ENCODE measurements at regions not wholly inside any gene's neighbourhood (a gene's known extent, or its start where the extent isn't known, plus 50 kb on each side); places are given as distances from the start of the nearest gene placed in this dataset.

DNA sequence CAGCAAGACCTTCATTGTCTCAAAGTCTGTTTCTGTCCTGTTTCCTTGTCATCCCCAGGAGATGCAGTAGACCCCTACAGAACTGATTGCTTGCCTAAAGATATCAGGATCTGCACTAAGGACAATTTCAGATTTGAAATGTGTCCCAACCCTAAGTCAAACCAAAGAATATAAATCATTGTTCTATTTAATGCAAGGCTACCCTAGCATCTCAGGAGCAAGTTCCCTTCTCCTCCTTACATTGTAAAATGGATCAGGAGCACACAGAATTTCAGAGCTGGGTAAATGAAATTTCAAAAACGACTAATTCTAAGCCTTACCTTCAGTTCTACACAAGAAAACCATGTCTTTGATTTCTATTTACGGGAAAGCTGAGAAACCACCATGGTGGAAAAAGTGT, 360.9 kb upstream of the KCNH8 start:
- TF ChIP-seq, protein P1, sequence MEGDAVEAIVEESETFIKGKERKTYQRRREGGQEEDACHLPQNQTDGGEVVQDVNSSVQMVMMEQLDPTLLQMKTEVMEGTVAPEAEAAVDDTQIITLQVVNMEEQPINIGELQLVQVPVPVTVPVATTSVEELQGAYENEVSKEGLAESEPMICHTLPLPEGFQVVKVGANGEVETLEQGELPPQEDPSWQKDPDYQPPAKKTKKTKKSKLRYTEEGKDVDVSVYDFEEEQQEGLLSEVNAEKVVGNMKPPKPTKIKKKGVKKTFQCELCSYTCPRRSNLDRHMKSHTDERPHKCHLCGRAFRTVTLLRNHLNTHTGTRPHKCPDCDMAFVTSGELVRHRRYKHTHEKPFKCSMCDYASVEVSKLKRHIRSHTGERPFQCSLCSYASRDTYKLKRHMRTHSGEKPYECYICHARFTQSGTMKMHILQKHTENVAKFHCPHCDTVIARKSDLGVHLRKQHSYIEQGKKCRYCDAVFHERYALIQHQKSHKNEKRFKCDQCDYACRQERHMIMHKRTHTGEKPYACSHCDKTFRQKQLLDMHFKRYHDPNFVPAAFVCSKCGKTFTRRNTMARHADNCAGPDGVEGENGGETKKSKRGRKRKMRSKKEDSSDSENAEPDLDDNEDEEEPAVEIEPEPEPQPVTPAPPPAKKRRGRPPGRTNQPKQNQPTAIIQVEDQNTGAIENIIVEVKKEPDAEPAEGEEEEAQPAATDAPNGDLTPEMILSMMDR (IDR thresholded peaks at IDR 0.05), result no peak
- TF ChIP-seq POLR2A (IDR thresholded peaks at IDR 0.05), result no peak

All from Peyer's patch (tissue), 4 donors.